Peyer's patch (tissue), 4 donors: ENCODE measurements at regions not wholly inside any gene's neighbourhood (a gene's known extent, or its start where the extent isn't known, plus 50 kb on each side); places are given as distances from the start of the nearest gene placed in this dataset.

Experiments used
- POLR2A ChIP-seq, 2 donors: fragments of 450-650 bp; IDR thresholded peaks; one replicate each; pipeline ENCODE4 v1.5.1; 2017; ENCODE audit warnings: antibody characterized with exemption in 2 of 2, mild to moderate bottlenecking in 2 of 2, moderate library complexity in 2 of 2
- TF ChIP-seq, protein P1 (sequence below), 6 experiments: fragments of 450-650 bp in 4 of 6; fragments of 200-600 bp in 2 of 6; sonication (generic) in 1 of 6; IDR thresholded peaks; one replicate each; pipeline ENCODE4 v1.5.1; 2017 to 2019; ENCODE audit warnings: antibody characterized with exemption in 6 of 6, mild to moderate bottlenecking in 3 of 6, moderate library complexity in 1 of 6

DNA sequence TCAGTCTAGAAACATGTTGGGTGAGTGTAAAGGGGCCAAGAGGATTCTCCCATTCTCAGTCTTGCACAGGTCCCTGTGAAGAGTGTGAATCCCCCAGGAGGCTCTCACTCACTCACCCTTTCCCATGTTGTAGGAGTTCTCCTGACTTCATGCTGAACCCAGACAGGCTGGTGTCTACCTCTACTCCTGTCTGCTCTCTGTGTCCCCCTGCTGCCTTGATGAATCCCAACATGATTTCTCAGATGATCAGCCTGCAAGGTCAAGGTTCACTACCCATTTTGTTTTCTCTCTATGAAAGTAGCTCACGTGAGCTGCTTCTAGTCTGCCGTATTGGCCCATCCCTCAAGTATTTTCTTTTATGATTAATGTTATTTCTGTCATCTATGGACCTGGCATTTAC lies 500.6 kb downstream of the ETS1 start:
- TF ChIP-seq, protein P1, sequence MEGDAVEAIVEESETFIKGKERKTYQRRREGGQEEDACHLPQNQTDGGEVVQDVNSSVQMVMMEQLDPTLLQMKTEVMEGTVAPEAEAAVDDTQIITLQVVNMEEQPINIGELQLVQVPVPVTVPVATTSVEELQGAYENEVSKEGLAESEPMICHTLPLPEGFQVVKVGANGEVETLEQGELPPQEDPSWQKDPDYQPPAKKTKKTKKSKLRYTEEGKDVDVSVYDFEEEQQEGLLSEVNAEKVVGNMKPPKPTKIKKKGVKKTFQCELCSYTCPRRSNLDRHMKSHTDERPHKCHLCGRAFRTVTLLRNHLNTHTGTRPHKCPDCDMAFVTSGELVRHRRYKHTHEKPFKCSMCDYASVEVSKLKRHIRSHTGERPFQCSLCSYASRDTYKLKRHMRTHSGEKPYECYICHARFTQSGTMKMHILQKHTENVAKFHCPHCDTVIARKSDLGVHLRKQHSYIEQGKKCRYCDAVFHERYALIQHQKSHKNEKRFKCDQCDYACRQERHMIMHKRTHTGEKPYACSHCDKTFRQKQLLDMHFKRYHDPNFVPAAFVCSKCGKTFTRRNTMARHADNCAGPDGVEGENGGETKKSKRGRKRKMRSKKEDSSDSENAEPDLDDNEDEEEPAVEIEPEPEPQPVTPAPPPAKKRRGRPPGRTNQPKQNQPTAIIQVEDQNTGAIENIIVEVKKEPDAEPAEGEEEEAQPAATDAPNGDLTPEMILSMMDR (IDR thresholded peaks at IDR 0.05), result no peak
- no peak for TF ChIP-seq POLR2A (IDR thresholded peaks at IDR 0.05)
